SK-N-SH (cell line): ENCODE measurements at regions not wholly inside any gene's neighbourhood (a gene's known extent, or its start where the extent isn't known, plus 50 kb on each side); places are given as distances from the start of the nearest gene placed in this dataset.

ENCODE experiments used
- CTCF ChIA-PET: fragments of 300-600, 350-600 bp; formaldehyde crosslinking; extraction: SDS; loops from one replicate; lab custom pipeline; 2021; lab: Yijun Ruan, JAX
- POLR2A ChIA-PET: fragments of 350-600 bp; sonication (Branson Sonifier 250); formaldehyde crosslinking; extraction: SDS; loops from one replicate; lab custom pipeline; 2020; ENCODE audit warnings: antibody characterized with exemption, inconsistent platforms; lab: Yijun Ruan, JAX
- DNase-seq: peaks from one replicate; pipeline ENCODE4 v3.0.0; 2012
- H2AFZ ChIP-seq: fragments of 200-600 bp; sonication (generic); 2 replicates; pipeline ENCODE4 v1.8.1; 2016; ENCODE audit warnings: antibody characterized with exemption, mild to moderate bottlenecking, low read depth
- H3F3A ChIP-seq: fragments of 200-600 bp; sonication (generic); replicated peaks from 2 replicates; pipeline ENCODE3; 2016; ENCODE audit warnings: antibody characterized with exemption, mild to moderate bottlenecking; ENCODE audit not compliant: insufficient read depth
- H3K27ac ChIP-seq, 2 experiments: fragments of 200-500 bp in 1 of 2; fragments of 200-600 bp in 1 of 2; sonication (Bioruptor generic) in 1 of 2; sonication (generic), shearing (Covaris generic) in 1 of 2; 2 replicates each; pipeline versions ENCODE4 v1.5.1 to v1.6.1; 2014 to 2016; ENCODE audit warnings: low read depth in 2 of 2, inconsistent platforms in 1 of 2, low read length in 1 of 2, mild to moderate bottlenecking in 1 of 2, mixed read lengths in 1 of 2
- H3K27me3 ChIP-seq: fragments of 200-600 bp; sonication (generic), shearing (Covaris generic); 2 replicates; pipeline ENCODE4 v1.6.1; 2016; ENCODE audit warnings: mixed run types; ENCODE audit not compliant: insufficient read depth
- H3K36me3 ChIP-seq, 2 experiments: fragments of 200-500 bp in 1 of 2; fragments of 200-600 bp in 1 of 2; sonication (Bioruptor generic) in 1 of 2; sonication (generic) in 1 of 2; replicated peaks in 1 of 2; 2 replicates each; pipeline versions ENCODE3 to v1.5.1; 2014 to 2016; ENCODE audit warnings: low read length in 1 of 2, mild to moderate bottlenecking in 1 of 2; ENCODE audit not compliant: insufficient read depth in 2 of 2, control insufficient read depth in 1 of 2
- H3K4me1 ChIP-seq, 2 experiments: fragments of 200-500 bp in 1 of 2; fragments of 200-600 bp in 1 of 2; sonication (Bioruptor generic) in 1 of 2; sonication (generic), shearing (Covaris generic) in 1 of 2; 2 replicates each; pipeline versions ENCODE4 v1.5.1 to v1.6.1; 2014 to 2016; ENCODE audit warnings: low read depth in 1 of 2, low read length in 1 of 2, mixed run types in 1 of 2; ENCODE audit not compliant: insufficient read depth in 2 of 2, control insufficient read depth in 1 of 2
- H3K4me2 ChIP-seq: fragments of 200-600 bp; sonication (generic), shearing (Covaris generic); 2 replicates; pipeline ENCODE4 v1.6.1; 2017; ENCODE audit warnings: mixed run types
- H3K4me3 ChIP-seq, 2 experiments: fragments of 200-500 bp in 1 of 2; fragments of 200-600 bp in 1 of 2; sonication (Bioruptor generic) in 1 of 2; sonication (generic), shearing (Covaris generic) in 1 of 2; 2 replicates each; pipeline versions ENCODE4 v1.5.1 to v1.8.1; 2014 to 2016; ENCODE audit warnings: low read depth in 2 of 2, inconsistent platforms in 1 of 2, low read length in 1 of 2, mild to moderate bottlenecking in 1 of 2, mixed read lengths in 1 of 2, moderate library complexity in 1 of 2
- H3K79me2 ChIP-seq: fragments of 200-600 bp; sonication (generic); 2 replicates; pipeline ENCODE4 v1.8.1; 2017; ENCODE audit warnings: mild to moderate bottlenecking; ENCODE audit not compliant: insufficient read depth
- H3K9ac ChIP-seq: fragments of 200-600 bp; sonication (generic); 2 replicates; pipeline ENCODE4 v1.6.1; 2017; ENCODE audit warnings: mixed run types
- H3K9me2 ChIP-seq: fragments of 200-600 bp; sonication (generic); 2 replicates; pipeline ENCODE4 v1.6.1; 2017; ENCODE audit warnings: mixed run types
- H3K9me3 ChIP-seq: fragments of 200-600 bp; sonication (generic); 2 replicates; pipeline ENCODE4 v1.6.1; 2017; ENCODE audit warnings: mixed run types, mild to moderate bottlenecking, moderate library complexity
- H4K20me1 ChIP-seq: fragments of 200-600 bp; sonication (generic); 2 replicates; pipeline ENCODE4 v1.6.1; 2017; ENCODE audit warnings: mild to moderate bottlenecking, mixed run types; ENCODE audit not compliant: insufficient read depth
- ELF1 ChIP-seq: IDR thresholded peaks from 2 replicates; pipeline ENCODE4 v1.4.0; 2012
- EP300 ChIP-seq, 2 experiments: IDR thresholded peaks; 2 replicates each; pipeline versions ENCODE4 v1.4.0 to v1.6.1; 2012; ENCODE audit warnings: borderline replicate concordance in 1 of 2, low read depth in 1 of 2, low read length in 1 of 2
- FOSL2 ChIP-seq: IDR thresholded peaks from 2 replicates; pipeline ENCODE4 v1.4.0; 2012; ENCODE audit warnings: low read depth, mild to moderate bottlenecking, moderate library complexity, borderline replicate concordance
- GABPA ChIP-seq: IDR thresholded peaks from 2 replicates; pipeline ENCODE4 v1.4.0; 2012; ENCODE audit warnings: low read depth, mild to moderate bottlenecking
- IRF3 ChIP-seq: fragments of 150-350 bp; IDR thresholded peaks from 2 replicates; pipeline ENCODE4 v1.6.1; 2016; ENCODE audit warnings: mild to moderate bottlenecking, low read depth, low read length
- JUND ChIP-seq: IDR thresholded peaks from 2 replicates; pipeline ENCODE4 v1.4.0; 2012
- MAX ChIP-seq: IDR thresholded peaks from 2 replicates; pipeline ENCODE4 v1.4.0; 2012; ENCODE audit warnings: low read depth
- NFIC ChIP-seq: IDR thresholded peaks from 2 replicates; pipeline ENCODE4 v1.4.0; 2012; ENCODE audit warnings: borderline replicate concordance
- PBX3 ChIP-seq: IDR thresholded peaks from 2 replicates; pipeline ENCODE4; 2012
- POLR2AphosphoS5 ChIP-seq: IDR thresholded peaks from 2 replicates; pipeline ENCODE4 v1.6.1; 2012; ENCODE audit warnings: low read depth, low read length
- RCOR1 ChIP-seq: fragments of 150-350 bp; IDR thresholded peaks from 2 replicates; pipeline ENCODE4 v1.6.1; 2017; ENCODE audit warnings: antibody characterized with exemption, low read length
- REST ChIP-seq: IDR thresholded peaks from 2 replicates; pipeline ENCODE4 v1.6.1; 2012; ENCODE audit warnings: mild to moderate bottlenecking, low read depth, low read length, moderate library complexity
- RFX5 ChIP-seq: IDR thresholded peaks from 2 replicates; pipeline ENCODE4 v1.6.1; 2012; ENCODE audit warnings: mild to moderate bottlenecking, improper control_type of control experiment, low read length
- RXRA ChIP-seq: IDR thresholded peaks from 2 replicates; pipeline ENCODE4 v1.4.0; 2012; ENCODE audit warnings: low read depth, mild to moderate bottlenecking, borderline replicate concordance
- TCF12 ChIP-seq: IDR thresholded peaks from 2 replicates; pipeline ENCODE4 v1.4.0; 2012
- USF2 ChIP-seq: fragments of 150-350 bp; IDR thresholded peaks from 2 replicates; pipeline ENCODE4 v1.6.1; 2017; ENCODE audit warnings: antibody characterized with exemption, low read length, low read depth, borderline replicate concordance
- WGBS: methylation state at CpG from one replicate; pipeline ENCODE4 v1.1.6; 2017; ENCODE audit warnings: low lambda C conversion rate; 5-methylcytosine and 5-hydroxymethylcytosine counted together

- TF ChIP-seq TCF12 (no peak), REST (no peak), JUND (no peak), FOSL2 (no peak), RCOR1 (no peak), PBX3 (no peak), ELF1 (no peak), RFX5 (no peak), MAX (no peak), GABPA (no peak), USF2 (no peak), RXRA (no peak)
- TF ChIP-seq, all 33 proteins: peak for 0
- no peaks in the 10 kb centered on the region for H3F3A ChIP-seq
- no peak overlapping the region for H3K9ac ChIP-seq
- H3K27ac ChIP-seq: no peak overlapping the region
- H3K79me2 ChIP-seq: no peaks in the 10 kb centered on the region
- CTCF ChIA-PET: interaction anchor here (1.0 kb wide), 1 partner anchor 8 kb away, joined by 4 read pairs; no protein-coding TSS in a partner anchor
- H3K27me3 ChIP-seq: no peaks in the 10 kb centered on the region
- no peaks in the 10 kb centered on the region for H3K4me1 ChIP-seq
- no peaks in the 10 kb centered on the region for H3K9me2 ChIP-seq
- no peak overlapping the region for H2AFZ ChIP-seq
- no peak overlapping the region for H3K4me2 ChIP-seq
- no peaks in the 10 kb centered on the region for H3K36me3 ChIP-seq
- POLR2A ChIA-PET: no interaction called here
- H3K4me3 ChIP-seq: no peak overlapping the region
- H4K20me1 ChIP-seq: no peaks in the 10 kb centered on the region
- 44% methylated on average over 1 of the region's 1 CpG for WGBS
- no peak for DNase-seq
- H3K9me3 ChIP-seq: no peaks in the 10 kb centered on the region
Measured at GRCh38 chr18:40570615-40571014, 1384.4 kb upstream of the PIK3C3 start.

- no peaks in the 10 kb centered on the region for H3K9me2 ChIP-seq
- H3K4me2 ChIP-seq: no peak overlapping the region
- H2AFZ ChIP-seq: no peak overlapping the region
- no peak overlapping the region for H3K9ac ChIP-seq
- no peak overlapping the region for H3K4me3 ChIP-seq
- no peaks in the 10 kb centered on the region for H3K79me2 ChIP-seq
- no peaks in the 10 kb centered on the region for H3K36me3 ChIP-seq
- no peaks in the 10 kb centered on the region for H4K20me1 ChIP-seq
- H3F3A ChIP-seq: no peaks in the 10 kb centered on the region
- ChIA-PET POLR2A (no interaction called here), CTCF (no interaction called here)
- no peaks in the 10 kb centered on the region for H3K27me3 ChIP-seq
- WGBS: 72% methylated on average over 4 of the region's 4 CpGs
- no peaks in the 10 kb centered on the region for H3K4me1 ChIP-seq
- no peak overlapping the region for H3K27ac ChIP-seq
- H3K9me3 ChIP-seq: no peaks in the 10 kb centered on the region
- no peak for DNase-seq
- TF ChIP-seq ELF1: no peak
- no peak for TF ChIP-seq RFX5
- TF ChIP-seq USF2: no peak
- TF ChIP-seq EP300 (IDR thresholded peaks at IDR 0.05; ENCODE audit: borderline replicate concordance in 1 of 2, low read depth in 1 of 2, low read length in 1 of 2): no peak
- no peak for TF ChIP-seq RXRA
- TF ChIP-seq POLR2AphosphoS5: no peak
- TF ChIP-seq PBX3: no peak
- no peak for TF ChIP-seq NFIC
- no peak for TF ChIP-seq IRF3
Measured at GRCh38 chr18:40569605-40570004, 1385.4 kb upstream of the PIK3C3 start.
